ENCODE measurements at regions not wholly inside any gene's neighbourhood (a gene's known extent, or its start where the extent isn't known, plus 50 kb on each side); places are given as distances from the start of the nearest gene placed in this dataset.

- no peak for TF ChIP-seq POLR2A (IDR thresholded peaks at IDR 0.05)
- TF ChIP-seq CTCF (IDR thresholded peaks at IDR 0.05) = no peak
These were observed 79.8 kb upstream of the ADTRP start for GRCh38 chr6:11858439-11858838.

Measured in esophagus squamous epithelium (tissue), 4 donors.